ENCODE measurements at regions not wholly inside any gene's neighbourhood (a gene's known extent, or its start where the extent isn't known, plus 50 kb on each side); places are given as distances from the start of the nearest gene placed in this dataset.

- DNase-seq (ENCODE audit: low spot score), result no peak
- Mint-ChIP-seq H3K36me3 (ENCODE audit: low read depth, unreplicated experiment) (no peaks in the 10 kb centered on the region), H3K9me3 (ENCODE audit: unreplicated experiment) (no peaks in the 10 kb centered on the region)
Observed at GRCh38 chr1:112332176-112333150, 63.6 kb upstream of the CTTNBP2NL start.

GRCh38 chr1:112335351-112335750, 60.7 kb upstream of the CTTNBP2NL start:
- no peak for DNase-seq (ENCODE audit: low spot score)
- Mint-ChIP-seq H3K4me3 (ENCODE audit: unreplicated experiment) (no peak overlapping the region), H3K27ac (ENCODE audit: unreplicated experiment) (no peak overlapping the region), H3K9me3 (ENCODE audit: unreplicated experiment) (no peaks in the 10 kb centered on the region), H3K36me3 (ENCODE audit: low read depth, unreplicated experiment) (no peaks in the 10 kb centered on the region), H3K4me1 (ENCODE audit: unreplicated experiment) (peaks cover 4% of the 10 kb centered on the region), H3K27me3 (ENCODE audit: unreplicated experiment) (no peaks in the 10 kb centered on the region)
- TF ChIP-seq CTCF (IDR thresholded peaks at IDR 0.05; ENCODE audit: unreplicated experiment), result no peak

More at GRCh38 chr1:112332176-112333150, 63.6 kb upstream of the CTTNBP2NL start:
- no peak overlapping the region for H3K4me3 Mint-ChIP-seq (ENCODE audit: unreplicated experiment)
- H3K27ac Mint-ChIP-seq (ENCODE audit: unreplicated experiment), result no peak overlapping the region
- no peak for TF ChIP-seq CTCF (IDR thresholded peaks at IDR 0.05; ENCODE audit: unreplicated experiment)
- H3K27me3 Mint-ChIP-seq (ENCODE audit: unreplicated experiment), result no peaks in the 10 kb centered on the region
- H3K4me1 Mint-ChIP-seq (ENCODE audit: unreplicated experiment), result peaks cover 4% of the 10 kb centered on the region

- no peaks in the 10 kb centered on the region for H3K27me3 Mint-ChIP-seq (ENCODE audit: unreplicated experiment)
- H3K4me1 Mint-ChIP-seq (ENCODE audit: unreplicated experiment), result peaks cover 4% of the 10 kb centered on the region
- no peak overlapping the region for H3K27ac Mint-ChIP-seq (ENCODE audit: unreplicated experiment)
- no peaks in the 10 kb centered on the region for H3K36me3 Mint-ChIP-seq (ENCODE audit: low read depth, unreplicated experiment)
- no peak overlapping the region for H3K4me3 Mint-ChIP-seq (ENCODE audit: unreplicated experiment)
- TF ChIP-seq CTCF (IDR thresholded peaks at IDR 0.05; ENCODE audit: unreplicated experiment), result peak; percentile 40
- DNase-seq (ENCODE audit: low spot score), result peak; percentile 53
- H3K9me3 Mint-ChIP-seq (ENCODE audit: unreplicated experiment), result no peaks in the 10 kb centered on the region
Observed at GRCh38 chr1:112337028-112337531, 58.9 kb upstream of the CTTNBP2NL start.

- Mint-ChIP-seq H3K9me3 (ENCODE audit: unreplicated experiment) (no peaks in the 10 kb centered on the region), H3K27me3 (ENCODE audit: unreplicated experiment) (no peaks in the 10 kb centered on the region), H3K4me3 (ENCODE audit: unreplicated experiment) (no peak overlapping the region), H3K4me1 (ENCODE audit: unreplicated experiment) (peaks cover 2% of the 10 kb centered on the region), H3K27ac (ENCODE audit: unreplicated experiment) (no peak overlapping the region), H3K36me3 (ENCODE audit: low read depth, unreplicated experiment) (no peaks in the 10 kb centered on the region)
- DNase-seq (ENCODE audit: low spot score), result no peak
- TF ChIP-seq CTCF (IDR thresholded peaks at IDR 0.05; ENCODE audit: unreplicated experiment), result no peak
Observed at GRCh38 chr1:112341986-112342385, 54.0 kb upstream of the CTTNBP2NL start.

- Mint-ChIP-seq H3K27me3 (ENCODE audit: unreplicated experiment) (no peaks in the 10 kb centered on the region), H3K36me3 (ENCODE audit: low read depth, unreplicated experiment) (no peaks in the 10 kb centered on the region)
Observed at GRCh38 chr1:112342558-112342957, 53.5 kb upstream of the CTTNBP2NL start.

More at GRCh38 chr1:112342558-112342957, 53.5 kb upstream of the CTTNBP2NL start:
- Mint-ChIP-seq H3K9me3 (ENCODE audit: unreplicated experiment) (no peaks in the 10 kb centered on the region), H3K4me1 (ENCODE audit: unreplicated experiment) (no peaks in the 10 kb centered on the region), H3K4me3 (ENCODE audit: unreplicated experiment) (no peak overlapping the region), H3K27ac (ENCODE audit: unreplicated experiment) (no peak overlapping the region)
- TF ChIP-seq CTCF (IDR thresholded peaks at IDR 0.05; ENCODE audit: unreplicated experiment), result no peak
- no peak for DNase-seq (ENCODE audit: low spot score)

Data from endothelial cell (in vitro differentiated cells).